ENCODE measurements at regions not wholly inside any gene's neighbourhood (a gene's known extent, or its start where the extent isn't known, plus 50 kb on each side); places are given as distances from the start of the nearest gene placed in this dataset.

DNA sequence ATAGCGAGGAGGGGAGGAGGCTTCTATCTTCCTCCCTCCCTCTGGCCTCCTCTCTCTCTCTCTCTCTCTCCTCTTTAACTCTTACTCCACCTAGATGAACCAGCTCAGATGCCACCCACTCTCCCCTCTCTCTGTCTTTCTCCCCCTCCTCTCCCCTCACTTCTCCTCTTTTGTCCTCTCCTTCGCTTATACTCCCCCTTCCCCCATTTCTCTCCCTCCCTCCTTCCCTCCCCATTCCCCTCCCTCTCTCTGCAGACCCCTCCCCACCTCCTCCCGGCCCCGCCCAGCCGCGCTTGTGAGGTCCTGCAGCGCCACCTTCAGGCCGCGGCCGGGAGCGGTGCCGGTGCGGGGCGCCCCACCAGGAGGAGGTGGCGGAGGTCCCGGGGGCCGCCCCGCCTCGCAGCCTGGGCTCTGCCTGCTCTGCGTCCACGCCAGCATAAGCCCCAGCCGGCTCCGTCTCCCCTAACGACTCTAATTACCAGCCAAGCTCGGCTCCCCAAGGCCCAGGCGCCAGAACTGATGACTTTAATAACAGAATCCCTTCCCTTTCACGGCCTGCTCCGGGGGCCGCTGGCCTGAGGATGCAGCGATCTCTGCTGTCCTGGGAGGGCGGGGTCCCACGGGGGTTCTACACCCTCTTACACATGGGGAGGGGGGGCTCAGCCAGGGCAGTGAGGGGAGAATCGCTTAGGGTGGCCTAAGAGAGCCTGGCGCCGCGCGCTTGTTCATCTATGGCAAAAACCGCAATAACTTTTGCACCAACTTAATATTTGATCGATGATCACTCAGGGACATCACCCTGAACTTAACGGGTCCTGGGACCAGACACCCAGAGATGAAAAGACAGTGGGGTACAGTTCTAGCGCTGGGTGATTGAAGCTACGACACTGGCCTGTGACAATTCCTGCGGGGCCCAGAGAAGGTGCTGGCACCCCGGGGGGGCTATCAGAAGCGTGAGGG is 637.3 kb downstream of the MATN1 start:
- no peak for TF ChIP-seq TAF1 (IDR thresholded peaks at IDR 0.05; ENCODE audit: borderline replicate concordance, insufficient read depth, low read length)
- no peak for TF ChIP-seq SIN3A (IDR thresholded peaks at IDR 0.05; ENCODE audit: borderline replicate concordance, insufficient read depth, low read length)

Data from PFSK-1 (cell line).